ENCODE measurements at regions not wholly inside any gene's neighbourhood (a gene's known extent, or its start where the extent isn't known, plus 50 kb on each side); places are given as distances from the start of the nearest gene placed in this dataset.
"Not testable (repeated sequence)": the region's sequence is repeated elsewhere in the genome, so short reads cannot be mapped to it uniquely, and the experiment has no call there.

DNA sequence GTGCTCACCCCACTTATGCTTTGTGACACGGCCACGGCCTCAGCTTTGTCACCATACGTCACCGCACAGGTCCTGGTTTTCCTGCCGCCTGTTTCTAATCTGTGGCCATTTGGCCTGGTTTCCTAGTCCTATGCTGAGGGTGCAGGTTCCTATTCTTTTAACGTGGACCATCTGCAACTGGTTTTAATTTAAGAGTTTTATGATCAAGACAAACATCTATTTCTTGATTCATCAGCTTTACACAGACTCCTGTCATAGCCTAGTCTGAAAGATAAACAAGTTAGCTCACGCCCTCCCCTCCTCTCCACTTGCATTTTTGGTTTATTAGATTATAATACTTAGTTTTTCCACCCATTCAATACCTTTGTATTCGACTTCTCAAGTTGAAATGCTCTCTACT lies 97.5 kb upstream of the RPS6KA2 start:
- DNase-seq (ENCODE audit: low read depth): no peak

DNA sequence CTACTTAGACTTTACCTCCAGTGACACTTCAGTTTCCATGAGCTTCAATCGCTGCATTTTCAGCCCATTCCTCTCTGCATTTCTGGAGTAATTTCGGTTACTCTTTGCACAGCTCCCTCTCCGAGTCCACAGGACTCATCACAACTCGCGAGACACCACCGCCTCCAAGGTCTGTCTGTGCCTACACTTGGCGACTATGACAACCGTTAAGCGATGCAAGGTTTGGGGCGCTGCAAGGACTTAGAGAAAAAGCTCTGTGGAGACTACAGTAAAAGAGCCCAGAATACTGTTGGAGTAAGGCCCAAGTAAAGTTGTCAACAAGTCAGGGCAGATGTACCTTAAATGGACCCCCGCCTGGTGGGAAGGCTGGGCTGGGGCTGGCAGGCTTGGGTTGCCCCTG lies 95.7 kb upstream of the RPS6KA2 start:
- DNase-seq (ENCODE audit: low read depth): no peak

DNA sequence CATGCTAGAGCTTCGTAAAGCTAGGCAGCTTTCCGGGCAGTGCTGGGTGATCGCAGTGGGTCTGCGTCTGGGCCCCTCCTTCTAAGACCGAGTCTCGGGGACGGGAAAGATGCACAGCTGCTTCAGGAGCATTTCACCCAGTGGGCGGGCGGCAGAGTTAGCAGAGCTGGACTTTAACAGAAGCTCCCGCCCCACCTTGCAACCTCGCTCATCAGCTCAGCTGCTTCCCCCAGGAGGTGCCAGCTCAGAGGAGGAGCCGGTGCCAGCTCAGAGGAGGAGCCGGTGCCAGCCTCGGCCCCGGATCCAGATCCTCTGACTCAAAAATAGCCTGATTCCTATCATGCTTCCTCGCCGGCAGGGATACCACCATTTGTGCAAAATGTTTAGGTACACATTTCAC lies 94.5 kb upstream of the RPS6KA2 start:
- DNase-seq (ENCODE audit: low read depth): no peak

DNA sequence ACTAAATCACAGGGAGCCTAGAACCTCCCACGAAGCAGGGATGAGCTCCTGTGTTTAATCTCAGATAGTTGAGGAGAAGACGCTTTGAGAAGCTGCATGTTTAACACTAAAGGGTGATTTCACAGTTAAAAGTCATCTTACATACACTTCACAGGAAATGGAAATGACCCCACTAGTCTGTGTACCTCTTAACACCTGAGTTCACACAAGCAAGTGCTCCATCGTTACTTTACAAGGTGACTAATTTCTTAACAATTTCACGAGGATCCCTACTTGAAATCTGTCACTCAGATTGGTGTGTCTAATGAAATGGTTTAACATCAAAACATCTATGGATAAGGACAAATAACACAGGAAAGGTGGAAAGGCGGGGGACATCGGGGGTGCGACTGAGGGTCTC lies 93.8 kb upstream of the RPS6KA2 start:
- DNase-seq (ENCODE audit: low read depth): no peak

DNA sequence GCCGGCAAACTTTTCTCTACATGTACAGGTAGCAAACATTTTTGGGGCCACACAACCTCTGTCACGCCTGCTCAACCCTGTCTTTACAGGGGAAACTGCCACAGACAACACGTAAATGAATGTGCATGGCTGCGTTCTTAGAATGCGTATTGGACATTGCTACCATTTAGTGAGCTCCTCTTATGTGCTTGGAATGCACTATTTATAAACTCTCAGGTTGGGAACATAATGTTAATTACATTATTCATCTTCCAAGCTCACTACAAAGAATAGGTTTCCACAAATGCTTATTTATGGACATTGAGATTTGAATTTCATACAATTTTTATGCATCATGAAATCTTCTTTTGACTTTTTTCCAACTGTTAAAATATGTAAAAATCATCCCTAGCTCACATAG lies 92.0 kb upstream of the RPS6KA2 start:
- DNase-seq (ENCODE audit: low read depth): no peak

GRCh38 chr6:166718516-166718915 lies 91.5 kb upstream of the RPS6KA2 start:
- peak; percentile 27 for DNase-seq (ENCODE audit: low read depth)

GRCh38 chr6:166716910-166717617 lies 90.0 kb upstream of the RPS6KA2 start:
- no peak for DNase-seq (ENCODE audit: low read depth)

GRCh38 chr6:166715992-166716391 lies 88.9 kb upstream of the RPS6KA2 start:
- no peak for DNase-seq (ENCODE audit: low read depth)

DNA sequence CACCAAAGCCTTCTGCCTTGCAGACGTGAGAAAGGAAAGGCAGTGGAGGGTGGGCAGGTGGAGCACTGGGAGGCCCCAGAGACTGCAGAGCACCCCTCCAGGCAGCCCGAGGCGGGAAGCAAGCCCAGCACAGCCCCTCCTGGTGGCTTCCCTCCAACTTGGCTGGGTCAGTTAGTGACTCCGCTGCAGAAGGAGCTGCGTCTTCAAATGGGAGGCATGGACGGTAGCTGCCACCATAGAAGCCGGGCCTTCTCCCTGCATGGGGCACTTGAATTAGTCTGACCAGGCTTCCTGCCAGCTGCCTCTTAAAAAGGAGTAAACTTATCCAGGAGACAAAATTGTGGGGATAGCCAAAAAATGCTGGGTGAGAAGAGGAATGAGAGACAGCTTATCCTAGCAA lies 88.0 kb upstream of the RPS6KA2 start:
- no peak for DNase-seq (ENCODE audit: low read depth)

DNA sequence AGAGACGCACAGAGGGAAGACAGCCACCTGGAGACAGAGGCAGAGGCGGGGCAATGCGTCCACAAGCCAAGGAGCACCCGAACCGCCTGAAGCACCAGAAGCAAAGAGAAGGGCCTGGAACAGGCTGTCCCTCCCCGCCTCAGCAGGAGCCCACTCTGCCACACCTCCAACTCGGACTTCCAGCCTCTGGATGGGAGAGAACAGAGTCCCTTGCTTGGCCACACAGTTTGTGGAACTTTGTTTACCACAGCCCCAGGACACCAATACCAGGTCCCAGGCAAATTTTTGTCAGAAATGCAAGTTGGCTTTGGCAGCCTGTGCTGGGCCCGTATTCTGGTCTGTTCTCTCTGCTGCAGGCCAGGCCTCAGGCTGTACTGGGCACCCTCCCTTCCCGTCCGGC lies 87.5 kb upstream of the RPS6KA2 start:
- DNase-seq (ENCODE audit: low read depth): no peak

DNA sequence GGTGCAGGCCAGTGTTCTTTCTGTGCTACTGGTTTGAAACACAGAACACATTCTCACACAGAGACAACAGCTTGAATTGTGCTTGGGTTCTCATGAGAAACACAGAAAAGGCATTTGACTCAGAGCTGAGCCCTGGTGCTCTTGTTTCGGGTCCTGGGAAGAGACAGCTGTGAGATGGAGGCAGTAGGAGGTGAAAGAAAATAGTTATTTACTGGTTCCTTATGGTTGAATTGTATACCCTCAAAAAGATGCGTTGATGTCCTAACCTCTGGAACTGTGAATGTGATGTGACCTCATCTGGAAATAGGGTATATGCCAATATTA lies 87.1 kb upstream of the RPS6KA2 start:
- DNase-seq (ENCODE audit: low read depth): no peak

DNA sequence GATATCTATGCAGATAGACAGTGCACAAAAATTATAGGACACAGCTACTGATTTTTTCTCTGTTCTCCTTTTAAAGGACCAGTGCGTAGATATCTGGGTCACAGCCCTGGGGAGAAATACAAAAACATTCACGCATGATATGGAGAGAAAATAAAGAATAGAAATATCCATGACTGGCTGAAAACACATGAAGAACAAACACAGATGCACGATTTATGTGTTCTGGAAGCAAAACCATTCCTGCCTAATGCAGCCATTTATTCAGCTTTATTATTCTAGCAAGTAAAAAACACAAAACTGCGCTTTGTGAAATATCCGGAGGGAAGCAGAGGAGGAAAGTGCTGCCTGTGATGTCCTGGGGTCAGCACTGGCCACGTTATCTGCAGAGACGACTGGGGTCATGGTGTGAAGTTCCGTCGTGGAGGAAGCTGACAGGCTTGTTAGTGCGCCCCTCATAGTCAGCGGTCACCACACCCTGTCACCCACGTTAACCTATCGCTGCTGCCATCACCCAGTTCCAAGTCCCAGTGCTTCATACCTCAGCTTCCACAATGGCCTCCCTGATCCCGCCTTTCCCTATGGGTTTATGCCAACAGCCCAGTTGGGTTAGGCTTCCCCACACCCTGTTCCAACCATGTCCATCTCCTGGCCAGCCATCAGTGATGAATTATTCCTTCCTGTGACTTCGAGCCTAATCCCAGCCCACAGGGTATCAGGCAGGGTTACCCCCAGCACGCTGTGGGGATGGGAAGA lies 86.6 kb upstream of the RPS6KA2 start:
- DNase-seq (ENCODE audit: low read depth): no peak

DNA sequence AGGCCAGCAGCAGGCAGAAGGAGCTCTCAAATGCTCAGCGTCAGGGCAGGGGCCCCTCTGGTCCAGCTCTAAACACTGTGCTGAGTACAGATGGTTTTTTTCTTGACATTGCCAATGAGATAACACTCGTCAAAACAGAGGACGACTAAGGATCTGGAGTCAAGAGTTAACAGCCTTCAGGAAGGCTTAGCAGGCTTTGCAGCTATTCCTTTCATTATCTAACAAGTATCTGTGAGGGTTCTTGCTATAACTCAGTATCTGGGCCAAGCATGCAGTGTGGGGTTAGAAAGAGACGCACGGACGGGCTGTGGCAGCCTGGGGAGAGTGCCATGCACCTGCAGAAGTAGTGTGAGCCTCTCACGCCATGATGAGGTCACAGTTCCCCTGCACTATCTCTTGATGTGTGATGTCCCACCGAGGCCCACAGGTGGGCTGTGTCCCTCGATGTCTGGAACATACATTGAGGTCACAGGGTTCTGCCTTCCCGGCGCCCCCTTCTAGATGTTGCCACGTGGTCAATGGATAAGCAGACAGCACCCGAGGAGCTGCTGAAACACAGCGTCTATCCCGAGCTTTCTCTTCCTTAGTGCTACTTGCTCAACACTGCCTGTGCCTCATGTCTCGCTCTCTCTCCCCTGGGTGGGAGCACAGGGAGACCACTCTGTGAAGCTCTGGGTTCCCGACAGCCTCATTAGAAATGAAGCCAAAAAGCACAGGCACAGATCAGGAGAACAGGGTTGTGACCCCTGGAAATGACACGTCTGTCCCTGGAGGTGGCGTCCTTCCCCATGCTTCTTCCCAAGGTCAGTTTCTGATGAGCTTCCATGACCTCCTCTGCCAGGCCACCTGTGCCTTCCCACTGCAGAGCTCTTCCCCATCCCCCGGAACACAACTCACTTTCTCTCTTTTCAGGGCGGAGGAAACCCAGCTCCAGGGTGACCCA lies 85.5 kb upstream of the RPS6KA2 start:
- no peak for DNase-seq (ENCODE audit: low read depth)

DNA sequence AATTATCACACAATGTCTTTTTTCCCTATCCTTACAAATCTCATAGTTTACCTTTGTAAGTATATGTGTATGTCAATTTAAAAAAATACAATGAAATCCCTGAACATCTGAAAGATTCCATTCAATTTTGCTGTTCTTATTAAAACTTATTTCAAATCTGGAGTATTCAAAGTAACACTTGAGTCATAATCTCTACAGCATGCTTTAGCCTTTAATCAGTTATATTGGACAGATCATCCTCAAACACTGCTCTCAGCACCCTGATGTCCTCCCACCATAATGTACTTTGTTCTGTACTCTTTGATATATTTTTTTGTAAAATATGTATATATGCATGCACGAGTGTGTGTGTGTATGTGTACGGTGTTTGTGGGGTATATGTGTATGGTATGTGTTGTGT lies 83.0 kb upstream of the RPS6KA2 start:
- no peak for DNase-seq (ENCODE audit: low read depth)

GRCh38 chr6:166708460-166708859 lies 81.4 kb upstream of the RPS6KA2 start:
- DNase-seq (ENCODE audit: low read depth): no peak

GRCh38 chr6:166707045-166707444 lies 80.0 kb upstream of the RPS6KA2 start:
- DNase-seq (ENCODE audit: low read depth): no peak

DNA sequence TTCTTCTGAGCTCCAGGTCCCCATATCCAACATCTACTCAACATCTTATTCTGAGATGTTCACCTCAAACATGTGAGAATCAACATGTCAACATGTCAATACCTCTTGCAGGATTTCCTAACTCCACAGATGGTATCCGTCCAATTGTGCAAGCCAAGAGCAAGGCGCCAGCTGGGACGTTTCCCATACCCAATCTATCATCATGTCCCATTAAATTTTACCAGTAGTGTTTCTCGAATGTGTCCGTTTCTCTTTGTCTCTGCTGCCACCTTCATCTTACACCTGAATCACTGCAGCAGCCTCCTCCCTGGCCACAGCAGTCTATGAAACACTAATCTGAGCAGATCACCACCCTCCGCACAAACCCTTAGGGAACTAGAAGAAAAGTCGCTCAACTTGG lies 78.0 kb upstream of the RPS6KA2 start:
- no peak for DNase-seq (ENCODE audit: low read depth)

GRCh38 chr6:166704171-166704570 lies 77.1 kb upstream of the RPS6KA2 start:
- no peak for DNase-seq (ENCODE audit: low read depth)

- no peak for DNase-seq (ENCODE audit: low read depth)
Measured at GRCh38 chr6:166703149-166703710, 76.2 kb upstream of the RPS6KA2 start.

- DNase-seq (ENCODE audit: low read depth): not testable (repeated sequence)
Measured at GRCh38 chr6:166701424-166701823, 74.4 kb upstream of the RPS6KA2 start.

DNA sequence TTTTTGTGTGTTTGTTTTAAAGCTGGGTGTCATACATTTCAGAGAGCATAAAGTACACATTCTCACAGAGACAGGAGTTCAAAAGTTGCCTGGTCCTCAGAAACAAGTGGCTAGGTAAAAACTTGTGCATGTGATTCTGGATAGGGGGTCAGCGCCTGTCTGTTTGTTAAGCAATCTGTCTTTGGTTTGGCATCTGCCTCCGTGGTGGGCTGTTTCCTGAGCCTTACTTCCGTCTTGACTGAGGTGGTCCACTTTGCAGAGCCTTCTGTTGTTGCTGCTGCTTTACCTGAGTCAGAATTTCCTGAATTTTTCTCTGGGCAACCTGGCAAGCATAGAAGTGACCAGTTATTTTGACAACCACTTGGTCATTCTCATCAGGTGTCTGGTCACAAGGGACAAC lies 73.8 kb upstream of the RPS6KA2 start:
- not testable (repeated sequence) for DNase-seq (ENCODE audit: low read depth)

GRCh38 chr6:166697113-166697512 lies 70.1 kb upstream of the RPS6KA2 start:
- DNase-seq (ENCODE audit: low read depth): no peak

DNA sequence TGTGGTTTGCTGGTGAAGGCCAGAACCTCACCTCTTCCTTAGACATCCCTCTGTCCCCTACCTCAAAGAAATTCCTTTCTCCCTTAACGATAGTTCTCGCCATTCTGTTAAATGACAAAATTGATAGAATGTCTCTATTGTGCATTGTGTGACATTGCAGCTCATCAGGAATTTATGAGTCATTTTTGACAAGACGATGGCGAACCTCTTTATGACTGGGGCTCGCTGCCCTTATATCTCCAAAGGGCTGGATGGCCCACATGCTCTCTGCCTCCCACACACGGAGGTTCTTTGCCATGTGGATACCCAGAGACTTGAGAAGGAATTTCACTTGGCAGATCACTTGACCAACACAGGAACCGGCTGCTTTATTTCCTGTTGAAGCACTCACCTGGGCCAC lies 66.8 kb upstream of the RPS6KA2 start:
- DNase-seq (ENCODE audit: low read depth): no peak

Measured in CMK (cell line).